Breast epithelium (tissue), 3 donors: ENCODE measurements at regions not wholly inside any gene's neighbourhood (a gene's known extent, or its start where the extent isn't known, plus 50 kb on each side); places are given as distances from the start of the nearest gene placed in this dataset.

Source experiments
- POLR2AphosphoS5 ChIP-seq, 3 donors: sonication (generic); formaldehyde crosslinking; IDR thresholded peaks; one replicate each; pipeline ENCODE4 v1.6.1; 2017; ENCODE audit warnings: antibody characterized with exemption in 3 of 3
- TF ChIP-seq, protein P1 (sequence below), 3 donors: fragments of 450-650 bp; IDR thresholded peaks; one replicate each; pipeline ENCODE4 v1.5.1; 2016 to 2017; ENCODE audit warnings: antibody characterized with exemption in 3 of 3, mild to moderate bottlenecking in 3 of 3, moderate library complexity in 3 of 3

DNA sequence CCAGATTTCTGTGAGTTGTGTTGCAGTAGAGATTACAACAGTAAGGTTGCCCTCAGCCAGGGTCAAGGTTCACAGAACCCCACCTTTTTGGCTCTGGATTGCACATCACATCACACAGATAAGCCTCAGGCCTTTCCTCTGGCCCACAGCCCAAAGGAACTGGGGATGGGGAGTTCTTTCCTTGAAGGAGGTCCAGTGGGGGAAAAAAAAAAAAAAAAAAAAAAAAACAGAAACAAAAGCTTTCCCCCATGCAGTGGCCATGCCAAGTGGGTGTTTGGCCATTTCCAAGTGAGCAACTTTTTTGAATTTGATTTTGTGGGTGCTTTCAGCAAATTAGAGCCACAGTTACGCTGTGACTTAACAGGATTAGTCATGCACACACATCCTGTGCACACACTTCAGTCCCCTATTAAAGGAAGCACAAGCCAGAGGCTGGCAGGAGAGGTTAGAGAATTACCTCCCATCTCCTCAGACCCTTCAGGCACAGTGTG is 79.3 kb upstream of the NANOS1 start:
- TF ChIP-seq, protein P1, sequence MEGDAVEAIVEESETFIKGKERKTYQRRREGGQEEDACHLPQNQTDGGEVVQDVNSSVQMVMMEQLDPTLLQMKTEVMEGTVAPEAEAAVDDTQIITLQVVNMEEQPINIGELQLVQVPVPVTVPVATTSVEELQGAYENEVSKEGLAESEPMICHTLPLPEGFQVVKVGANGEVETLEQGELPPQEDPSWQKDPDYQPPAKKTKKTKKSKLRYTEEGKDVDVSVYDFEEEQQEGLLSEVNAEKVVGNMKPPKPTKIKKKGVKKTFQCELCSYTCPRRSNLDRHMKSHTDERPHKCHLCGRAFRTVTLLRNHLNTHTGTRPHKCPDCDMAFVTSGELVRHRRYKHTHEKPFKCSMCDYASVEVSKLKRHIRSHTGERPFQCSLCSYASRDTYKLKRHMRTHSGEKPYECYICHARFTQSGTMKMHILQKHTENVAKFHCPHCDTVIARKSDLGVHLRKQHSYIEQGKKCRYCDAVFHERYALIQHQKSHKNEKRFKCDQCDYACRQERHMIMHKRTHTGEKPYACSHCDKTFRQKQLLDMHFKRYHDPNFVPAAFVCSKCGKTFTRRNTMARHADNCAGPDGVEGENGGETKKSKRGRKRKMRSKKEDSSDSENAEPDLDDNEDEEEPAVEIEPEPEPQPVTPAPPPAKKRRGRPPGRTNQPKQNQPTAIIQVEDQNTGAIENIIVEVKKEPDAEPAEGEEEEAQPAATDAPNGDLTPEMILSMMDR (IDR thresholded peaks at IDR 0.05): no peak
- no peak for TF ChIP-seq POLR2AphosphoS5 (IDR thresholded peaks at IDR 0.05)
